Dendritic cell treated with granulocyte-macrophage colony-stimulating factor and Interleukin-4, amounts not matched to agents 40 ng/mL and 50 ng/mL, for 4 days (primary cell): ENCODE measurements at regions not wholly inside any gene's neighbourhood (a gene's known extent, or its start where the extent isn't known, plus 50 kb on each side); places are given as distances from the start of the nearest gene placed in this dataset.
"Not testable (repeated sequence)": the region's sequence is repeated elsewhere in the genome, so short reads cannot be mapped to it uniquely, and the experiment has no call there.

Source experiments
- H3K27ac Mint-ChIP-seq: one replicate; pipeline ENCODE4 v1.8.0; 2022; ENCODE audit warnings: mild to moderate bottlenecking, mixed read lengths
- H3K27me3 Mint-ChIP-seq: one replicate; pipeline ENCODE4 v1.8.0; 2022; ENCODE audit warnings: mild to moderate bottlenecking, mixed read lengths
- H3K36me3 Mint-ChIP-seq: one replicate; pipeline ENCODE4 v1.8.0; 2022; ENCODE audit warnings: low read depth, mixed read lengths
- H3K4me1 Mint-ChIP-seq: one replicate; pipeline ENCODE4 v1.8.0; 2022; ENCODE audit warnings: low read depth, mixed read lengths
- H3K4me3 Mint-ChIP-seq: one replicate; pipeline ENCODE4 v1.8.0; 2022; ENCODE audit warnings: mild to moderate bottlenecking, moderate library complexity, mixed read lengths
- H3K9me3 Mint-ChIP-seq: one replicate; pipeline ENCODE4 v1.8.0; 2022; ENCODE audit warnings: mixed read lengths
- intact Hi-C: fragments of 100-400 bp; cut with micrococcal nuclease; formaldehyde crosslinking; loops from one replicate; pipeline ENCODE4 v1.15.0; 2022

- H3K36me3 Mint-ChIP-seq: no peaks in the 10 kb centered on the region
- H3K27me3 Mint-ChIP-seq: no peaks in the 10 kb centered on the region
- intact Hi-C loops: no loop called here
- no peaks in the 10 kb centered on the region for H3K4me1 Mint-ChIP-seq
- H3K9me3 Mint-ChIP-seq: no peaks in the 10 kb centered on the region
- H3K4me3 Mint-ChIP-seq: no peak overlapping the region
- no peak overlapping the region for H3K27ac Mint-ChIP-seq
Measured at GRCh38 chr5:87536365-87536764, 123.6 kb upstream of the CCNH start.

GRCh38 chr5:87535706-87536105, 123.0 kb upstream of the CCNH start:
- Mint-ChIP-seq H3K27me3 (no peaks in the 10 kb centered on the region), H3K9me3 (no peaks in the 10 kb centered on the region), H3K4me3 (no peak overlapping the region), H3K4me1 (no peaks in the 10 kb centered on the region), H3K27ac (no peak overlapping the region), H3K36me3 (no peaks in the 10 kb centered on the region)
- intact Hi-C loops: no loop called here

- no peak overlapping the region for H3K4me3 Mint-ChIP-seq
- intact Hi-C loops: no loop called here
- H3K9me3 Mint-ChIP-seq: no peaks in the 10 kb centered on the region
- H3K36me3 Mint-ChIP-seq: no peaks in the 10 kb centered on the region
- no peaks in the 10 kb centered on the region for H3K27me3 Mint-ChIP-seq
- no peaks in the 10 kb centered on the region for H3K4me1 Mint-ChIP-seq
- no peak overlapping the region for H3K27ac Mint-ChIP-seq
Measured at GRCh38 chr5:87529486-87530076, 116.9 kb upstream of the CCNH start.

- H3K27me3 Mint-ChIP-seq: no peaks in the 10 kb centered on the region
- H3K4me1 Mint-ChIP-seq: no peaks in the 10 kb centered on the region
- no peaks in the 10 kb centered on the region for H3K9me3 Mint-ChIP-seq
- no peak overlapping the region for H3K27ac Mint-ChIP-seq
- no peak overlapping the region for H3K4me3 Mint-ChIP-seq
- intact Hi-C loops: no loop called here
- H3K36me3 Mint-ChIP-seq: no peaks in the 10 kb centered on the region
Measured at GRCh38 chr5:87526131-87526530, 113.4 kb upstream of the CCNH start.

GRCh38 chr5:87524217-87524616, 111.5 kb upstream of the CCNH start:
- Mint-ChIP-seq H3K9me3 (no peaks in the 10 kb centered on the region), H3K27ac (no peak overlapping the region), H3K4me3 (no peak overlapping the region), H3K4me1 (no peaks in the 10 kb centered on the region), H3K27me3 (no peaks in the 10 kb centered on the region), H3K36me3 (no peaks in the 10 kb centered on the region)
- intact Hi-C loops: no loop called here

GRCh38 chr5:87511778-87512177, 99.0 kb upstream of the CCNH start:
- H3K27me3 Mint-ChIP-seq, H3K4me3 Mint-ChIP-seq, intact Hi-C loops, H3K36me3 Mint-ChIP-seq, H3K4me1 Mint-ChIP-seq, H3K27ac Mint-ChIP-seq: not testable (repeated sequence)
- peaks cover 39% of the 10 kb centered on the region for H3K9me3 Mint-ChIP-seq

- H3K27me3 Mint-ChIP-seq: no peaks in the 10 kb centered on the region
- no peak overlapping the region for H3K27ac Mint-ChIP-seq
- no peaks in the 10 kb centered on the region for H3K36me3 Mint-ChIP-seq
- H3K4me3 Mint-ChIP-seq: no peak overlapping the region
- peaks cover 7% of the 10 kb centered on the region for H3K9me3 Mint-ChIP-seq
- intact Hi-C loops: no loop called here
- no peaks in the 10 kb centered on the region for H3K4me1 Mint-ChIP-seq
Measured at GRCh38 chr5:87503004-87503403, 90.3 kb upstream of the CCNH start.

- intact Hi-C loops: no loop called here
- H3K4me1 Mint-ChIP-seq: no peaks in the 10 kb centered on the region
- H3K4me3 Mint-ChIP-seq: no peak overlapping the region
- no peaks in the 10 kb centered on the region for H3K27me3 Mint-ChIP-seq
- H3K27ac Mint-ChIP-seq: no peak overlapping the region
- peaks cover 10% of the 10 kb centered on the region for H3K9me3 Mint-ChIP-seq
- no peaks in the 10 kb centered on the region for H3K36me3 Mint-ChIP-seq
Measured at GRCh38 chr5:87499478-87500410, 87.0 kb upstream of the CCNH start.
